ENCODE measurements at regions not wholly inside any gene's neighbourhood (a gene's known extent, or its start where the extent isn't known, plus 50 kb on each side); places are given as distances from the start of the nearest gene placed in this dataset.

DNA sequence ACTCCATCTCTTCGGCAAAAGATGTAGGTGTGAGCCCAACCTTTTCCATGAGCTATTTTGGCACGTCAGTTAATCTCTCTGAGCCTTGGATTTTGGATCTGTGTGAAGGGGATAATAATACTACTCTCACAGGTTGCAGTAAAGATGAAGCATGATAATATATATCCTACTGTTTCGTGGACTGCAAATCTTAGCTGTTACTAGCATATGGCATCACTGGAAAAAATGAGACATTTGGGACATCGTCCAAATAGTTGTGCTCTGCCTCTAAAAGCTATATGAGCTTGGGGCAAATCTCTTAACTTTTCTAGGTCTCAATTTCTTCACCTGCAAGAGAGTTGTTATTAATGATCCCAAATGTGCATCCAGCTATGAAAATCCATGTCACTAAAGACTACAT lies 147.4 kb upstream of the ZRANB2 start:
- TF ChIP-seq, protein P1, sequence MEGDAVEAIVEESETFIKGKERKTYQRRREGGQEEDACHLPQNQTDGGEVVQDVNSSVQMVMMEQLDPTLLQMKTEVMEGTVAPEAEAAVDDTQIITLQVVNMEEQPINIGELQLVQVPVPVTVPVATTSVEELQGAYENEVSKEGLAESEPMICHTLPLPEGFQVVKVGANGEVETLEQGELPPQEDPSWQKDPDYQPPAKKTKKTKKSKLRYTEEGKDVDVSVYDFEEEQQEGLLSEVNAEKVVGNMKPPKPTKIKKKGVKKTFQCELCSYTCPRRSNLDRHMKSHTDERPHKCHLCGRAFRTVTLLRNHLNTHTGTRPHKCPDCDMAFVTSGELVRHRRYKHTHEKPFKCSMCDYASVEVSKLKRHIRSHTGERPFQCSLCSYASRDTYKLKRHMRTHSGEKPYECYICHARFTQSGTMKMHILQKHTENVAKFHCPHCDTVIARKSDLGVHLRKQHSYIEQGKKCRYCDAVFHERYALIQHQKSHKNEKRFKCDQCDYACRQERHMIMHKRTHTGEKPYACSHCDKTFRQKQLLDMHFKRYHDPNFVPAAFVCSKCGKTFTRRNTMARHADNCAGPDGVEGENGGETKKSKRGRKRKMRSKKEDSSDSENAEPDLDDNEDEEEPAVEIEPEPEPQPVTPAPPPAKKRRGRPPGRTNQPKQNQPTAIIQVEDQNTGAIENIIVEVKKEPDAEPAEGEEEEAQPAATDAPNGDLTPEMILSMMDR (conservative IDR thresholded peaks at IDR 0.05), result no peak
- no peak for TF ChIP-seq EZH2 (IDR thresholded peaks at IDR 0.05; ENCODE audit: low read depth)

Data from PC-9 (cell line).